DOHH2 (cell line): ENCODE measurements at regions not wholly inside any gene's neighbourhood (a gene's known extent, or its start where the extent isn't known, plus 50 kb on each side); places are given as distances from the start of the nearest gene placed in this dataset.
A peak's percentile ranks its signal among the peaks of the same experiment; 100 is the strongest.

Experiments
- H3F3A ChIP-seq: fragments of 200-600 bp; sonication (generic), shearing (Covaris generic); 2 replicates; pipeline ENCODE4 v1.6.0; 2016; ENCODE audit warnings: antibody characterized with exemption, mild to moderate bottlenecking; ENCODE audit not compliant: control insufficient read depth, insufficient read depth
- H3K27ac ChIP-seq: fragments of 200-600 bp; sonication (generic); 2 replicates; pipeline ENCODE4 v1.5.1; 2014; ENCODE audit warnings: low read depth, mild to moderate bottlenecking, low read length, moderate library complexity
- H3K27me3 ChIP-seq: fragments of 200-600 bp; sonication (generic); 2 replicates; pipeline ENCODE4 v1.6.1; 2014; ENCODE audit warnings: mild to moderate bottlenecking, low read length, mixed read lengths; ENCODE audit not compliant: control insufficient read depth
- H3K36me3 ChIP-seq: fragments of 200-600 bp; sonication (generic); 2 replicates; pipeline ENCODE4 v1.6.1; 2014; ENCODE audit warnings: mild to moderate bottlenecking, low read length, moderate library complexity, mixed read lengths; ENCODE audit not compliant: control insufficient read depth
- H3K4me1 ChIP-seq: fragments of 200-600 bp; sonication (generic); 2 replicates; pipeline ENCODE4 v1.6.1; 2014; ENCODE audit warnings: mild to moderate bottlenecking, low read length, mixed read lengths; ENCODE audit not compliant: control insufficient read depth
- H3K4me2 ChIP-seq: fragments of 200-600 bp; sonication (generic); 2 replicates; pipeline ENCODE4 v1.6.0; 2014; ENCODE audit warnings: mild to moderate bottlenecking, low read length, moderate library complexity
- H3K4me3 ChIP-seq: fragments of 200-600 bp; sonication (generic); 2 replicates; pipeline ENCODE4 v1.5.1; 2014; ENCODE audit warnings: mild to moderate bottlenecking, low read length, mixed read lengths
- H3K79me2 ChIP-seq: fragments of 200-600 bp; sonication (generic); 2 replicates; pipeline ENCODE4 v1.6.1; 2014; ENCODE audit warnings: mild to moderate bottlenecking, low read length, mixed read lengths; ENCODE audit not compliant: control insufficient read depth
- H3K9me2 ChIP-seq: fragments of 200-600 bp; sonication (generic); replicated peaks from 2 replicates; pipeline ENCODE4 v1.6.1; 2014; ENCODE audit warnings: mild to moderate bottlenecking, low read length, mixed read lengths; ENCODE audit not compliant: control insufficient read depth
- H3K9me3 ChIP-seq: fragments of 200-600 bp; sonication (generic); 2 replicates; pipeline ENCODE4 v1.6.1; 2014; ENCODE audit warnings: antibody characterized with exemption, low read length, mixed read lengths; ENCODE audit not compliant: control insufficient read depth, insufficient read depth
- H4K20me1 ChIP-seq: fragments of 200-600 bp; sonication (generic); 2 replicates; pipeline ENCODE4 v1.6.0; 2014; ENCODE audit warnings: low read depth, mild to moderate bottlenecking, antibody characterized with exemption, low read length, moderate library complexity; ENCODE audit not compliant: control insufficient read depth, insufficient read depth
- EZH2phosphoT487 ChIP-seq: fragments of 200-600 bp; sonication (generic); IDR thresholded peaks from 2 replicates; pipeline ENCODE4 v1.6.1; 2017; ENCODE audit warnings: borderline replicate concordance, mild to moderate bottlenecking, antibody characterized with exemption, low read length, moderate library complexity, mixed read lengths
- TF ChIP-seq, protein P1 (sequence below): fragments of 200-600 bp; sonication (generic); IDR thresholded peaks from one replicate; pipeline ENCODE4 v1.5.1; 2014; ENCODE audit warnings: antibody characterized with exemption, mild to moderate bottlenecking, low read depth, low read length; ENCODE audit not compliant: poor library complexity, severe bottlenecking

DNA sequence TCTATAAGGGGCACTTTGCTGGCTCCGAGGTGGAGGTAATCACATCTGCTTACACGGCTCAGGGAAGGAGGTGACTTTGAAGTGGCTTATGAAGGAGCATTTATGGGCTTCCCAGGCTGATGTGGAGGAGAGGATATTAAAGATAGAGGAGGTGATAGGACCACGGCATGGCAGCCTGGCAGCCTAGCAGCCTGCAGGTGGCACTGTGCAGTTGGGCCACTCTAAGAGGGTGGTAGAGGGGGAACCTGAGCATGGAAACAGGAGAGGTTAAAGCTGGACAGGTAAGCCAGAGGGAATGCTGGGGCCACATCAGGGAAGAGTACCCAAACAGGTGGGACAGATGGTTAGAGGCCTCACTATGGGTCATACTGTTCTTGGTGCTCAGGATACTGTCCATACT is 375.0 kb downstream of the WDR72 start:
- no peak overlapping the region for H3K27ac ChIP-seq
- no peaks in the 10 kb centered on the region for H3K79me2 ChIP-seq
- H3K9me2 ChIP-seq: no peaks in the 10 kb centered on the region
- no peaks in the 10 kb centered on the region for H4K20me1 ChIP-seq
- H3F3A ChIP-seq: no peaks in the 10 kb centered on the region
- no peak overlapping the region for H3K4me3 ChIP-seq
- H3K36me3 ChIP-seq: no peaks in the 10 kb centered on the region
- no peaks in the 10 kb centered on the region for H3K4me1 ChIP-seq
- no peaks in the 10 kb centered on the region for H3K9me3 ChIP-seq
- H3K4me2 ChIP-seq: no peak overlapping the region
- TF ChIP-seq EZH2phosphoT487: no peak
- TF ChIP-seq, protein P1, sequence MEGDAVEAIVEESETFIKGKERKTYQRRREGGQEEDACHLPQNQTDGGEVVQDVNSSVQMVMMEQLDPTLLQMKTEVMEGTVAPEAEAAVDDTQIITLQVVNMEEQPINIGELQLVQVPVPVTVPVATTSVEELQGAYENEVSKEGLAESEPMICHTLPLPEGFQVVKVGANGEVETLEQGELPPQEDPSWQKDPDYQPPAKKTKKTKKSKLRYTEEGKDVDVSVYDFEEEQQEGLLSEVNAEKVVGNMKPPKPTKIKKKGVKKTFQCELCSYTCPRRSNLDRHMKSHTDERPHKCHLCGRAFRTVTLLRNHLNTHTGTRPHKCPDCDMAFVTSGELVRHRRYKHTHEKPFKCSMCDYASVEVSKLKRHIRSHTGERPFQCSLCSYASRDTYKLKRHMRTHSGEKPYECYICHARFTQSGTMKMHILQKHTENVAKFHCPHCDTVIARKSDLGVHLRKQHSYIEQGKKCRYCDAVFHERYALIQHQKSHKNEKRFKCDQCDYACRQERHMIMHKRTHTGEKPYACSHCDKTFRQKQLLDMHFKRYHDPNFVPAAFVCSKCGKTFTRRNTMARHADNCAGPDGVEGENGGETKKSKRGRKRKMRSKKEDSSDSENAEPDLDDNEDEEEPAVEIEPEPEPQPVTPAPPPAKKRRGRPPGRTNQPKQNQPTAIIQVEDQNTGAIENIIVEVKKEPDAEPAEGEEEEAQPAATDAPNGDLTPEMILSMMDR: peak; percentile 59
- no peaks in the 10 kb centered on the region for H3K27me3 ChIP-seq

DNA sequence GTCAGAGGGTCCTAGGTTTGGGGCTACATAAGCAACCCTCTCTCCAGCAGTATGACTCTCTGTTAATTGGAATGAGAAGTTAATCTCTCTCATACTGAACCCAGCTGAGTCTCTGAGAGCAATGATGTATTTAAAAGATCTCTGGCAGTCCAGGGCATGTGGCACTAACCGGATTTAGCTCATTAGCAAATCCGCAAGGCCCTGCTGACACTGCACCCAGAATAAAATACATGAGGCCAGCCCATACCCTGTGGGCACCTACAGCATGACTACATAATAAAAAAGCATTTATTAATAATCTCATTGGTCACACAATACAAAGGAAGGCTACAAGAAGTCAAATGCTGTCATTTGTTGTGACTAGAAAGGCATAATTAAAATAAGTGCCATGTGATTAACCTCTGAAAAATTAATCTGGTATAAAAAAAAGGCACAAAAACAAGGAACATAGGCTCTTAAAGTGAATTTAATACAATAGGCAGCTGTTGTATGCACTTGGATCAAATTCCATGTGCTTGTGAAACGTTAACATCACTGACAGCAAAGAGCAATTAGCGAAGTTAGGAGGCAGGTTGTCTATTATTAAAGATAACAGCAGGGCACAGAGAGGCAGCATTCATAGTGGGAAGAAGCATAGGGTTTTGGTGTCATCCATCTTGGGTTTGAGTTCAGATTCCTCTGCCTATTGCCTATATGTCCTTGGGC is 381.2 kb downstream of the WDR72 start:
- no peaks in the 10 kb centered on the region for H3K79me2 ChIP-seq
- H3F3A ChIP-seq: no peaks in the 10 kb centered on the region
- no peaks in the 10 kb centered on the region for H3K36me3 ChIP-seq
- no peaks in the 10 kb centered on the region for H3K27me3 ChIP-seq
- H3K4me1 ChIP-seq: no peaks in the 10 kb centered on the region
- H3K9me2 ChIP-seq: no peaks in the 10 kb centered on the region
- TF ChIP-seq EZH2phosphoT487: no peak
- TF ChIP-seq, protein P1: no peak
- H3K4me3 ChIP-seq: no peak overlapping the region
- H3K9me3 ChIP-seq: no peaks in the 10 kb centered on the region
- no peaks in the 10 kb centered on the region for H4K20me1 ChIP-seq
- no peak overlapping the region for H3K27ac ChIP-seq
- H3K4me2 ChIP-seq: no peak overlapping the region

DNA sequence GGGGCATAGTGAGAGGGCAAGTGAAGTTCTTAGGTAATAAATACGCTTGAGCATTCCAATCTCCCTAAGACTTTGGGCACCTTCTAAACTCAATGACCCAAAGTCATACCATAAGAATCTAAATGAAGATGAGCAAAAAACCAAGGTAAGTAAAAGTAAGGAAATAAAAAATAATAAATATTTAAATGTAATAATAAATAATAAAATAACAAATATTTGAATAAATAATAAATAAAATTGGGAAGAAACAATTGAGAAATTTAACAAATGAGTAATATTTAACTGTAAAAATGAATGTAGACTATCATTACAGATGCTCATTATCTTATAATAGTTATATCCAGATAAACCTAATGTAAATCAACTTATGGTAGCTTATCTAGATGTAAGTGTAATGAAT is 391.7 kb downstream of the WDR72 start:
- TF ChIP-seq, protein P1: no peak
- no peak for TF ChIP-seq EZH2phosphoT487

More for the DNA sequence above, 391.7 kb downstream of the WDR72 start:
- H3K36me3 ChIP-seq: no peaks in the 10 kb centered on the region
- H3K79me2 ChIP-seq: no peaks in the 10 kb centered on the region
- no peak overlapping the region for H3K4me3 ChIP-seq
- no peaks in the 10 kb centered on the region for H3F3A ChIP-seq
- no peaks in the 10 kb centered on the region for H3K27me3 ChIP-seq
- H3K9me3 ChIP-seq: no peaks in the 10 kb centered on the region
- no peak overlapping the region for H3K27ac ChIP-seq
- no peaks in the 10 kb centered on the region for H3K4me1 ChIP-seq
- no peak overlapping the region for H3K4me2 ChIP-seq
- no peaks in the 10 kb centered on the region for H4K20me1 ChIP-seq
- H3K9me2 ChIP-seq: no peaks in the 10 kb centered on the region
